Endometrium (tissue), 2 donors: ENCODE measurements at regions not wholly inside any gene's neighbourhood (a gene's known extent, or its start where the extent isn't known, plus 50 kb on each side); places are given as distances from the start of the nearest gene placed in this dataset.

ENCODE experiments used
- FAIRE-seq: peaks from 2 replicates; lab custom pipeline; 2012; peaks lifted over from hg19 to GRCh38; lab: Jason Lieb, UNC
- donor health status: control.
- donor health status: control.

DNA sequence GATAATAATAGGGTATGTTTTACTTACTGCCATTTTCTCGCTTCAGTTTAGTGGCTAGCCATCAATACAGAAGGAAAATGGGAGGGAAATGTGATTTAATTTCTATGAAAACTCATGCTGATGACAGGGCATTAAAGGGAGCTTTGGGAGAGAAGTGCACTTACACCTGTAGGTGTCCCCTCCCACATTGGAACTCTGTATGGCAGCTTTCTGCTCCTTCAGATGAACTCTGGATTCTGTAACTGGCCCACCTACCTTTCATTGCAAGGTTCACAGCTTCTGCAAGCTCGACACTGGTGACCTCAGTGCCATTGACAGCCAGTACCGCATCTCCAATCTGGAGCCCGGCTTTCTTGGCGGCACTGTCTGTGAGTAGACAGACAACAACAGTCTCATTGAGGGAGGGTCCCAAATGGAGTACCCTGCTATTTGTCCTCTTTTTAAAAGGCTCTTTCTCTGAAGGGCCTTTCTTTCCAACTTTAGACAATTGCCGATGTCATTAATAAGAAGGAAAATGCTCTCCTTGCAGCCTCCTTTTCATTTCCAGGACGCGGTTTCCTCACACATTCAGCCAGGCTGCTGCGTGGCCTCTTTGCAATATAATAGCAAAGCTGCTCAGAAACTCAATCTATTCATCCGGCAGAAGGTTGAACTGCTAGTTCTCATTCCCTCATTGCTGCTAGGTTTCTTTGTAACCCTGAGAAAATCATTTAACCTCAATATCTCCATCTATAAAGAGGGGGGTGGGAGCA lies 63.6 kb downstream of the NUDT12 start:
- FAIRE-seq: no peak

DNA sequence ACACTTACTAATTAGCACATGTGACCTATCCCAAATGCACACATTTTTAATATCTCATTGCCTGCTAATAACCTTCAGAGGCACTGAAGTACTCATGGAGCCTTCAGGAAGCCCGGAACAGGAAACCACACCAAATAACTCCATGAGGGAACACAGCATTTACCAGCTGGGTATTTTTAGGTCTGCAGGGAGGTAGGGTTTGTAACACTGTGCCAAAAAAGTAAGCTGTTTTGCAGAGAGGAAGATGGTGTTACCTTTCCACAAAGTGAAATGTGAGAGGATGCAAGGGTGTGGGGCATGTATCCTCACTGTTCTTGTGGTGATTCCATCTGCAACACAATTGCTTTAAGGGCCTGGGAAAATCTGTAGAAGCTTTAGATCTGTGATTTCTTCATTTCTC lies 64.4 kb downstream of the NUDT12 start:
- FAIRE-seq: no peak

DNA sequence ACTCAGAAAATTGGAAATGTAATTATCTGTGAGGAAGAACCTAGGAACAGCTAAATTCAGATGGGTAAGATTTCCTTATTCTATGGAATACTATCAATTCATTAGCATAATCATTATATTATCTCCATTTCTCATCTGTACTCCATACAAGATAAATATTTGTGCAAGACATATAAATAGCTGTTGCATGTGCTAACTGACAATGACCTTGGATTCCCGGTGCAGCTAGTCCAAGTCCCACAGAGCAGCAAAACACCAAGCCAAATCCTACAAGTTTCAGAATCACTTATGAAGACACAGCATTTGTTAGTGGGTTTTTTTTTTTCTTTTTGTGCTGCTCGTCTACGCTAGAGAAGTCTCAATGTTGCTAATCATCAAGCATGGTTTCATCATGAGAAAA lies 64.8 kb downstream of the NUDT12 start:
- no peak for FAIRE-seq

DNA sequence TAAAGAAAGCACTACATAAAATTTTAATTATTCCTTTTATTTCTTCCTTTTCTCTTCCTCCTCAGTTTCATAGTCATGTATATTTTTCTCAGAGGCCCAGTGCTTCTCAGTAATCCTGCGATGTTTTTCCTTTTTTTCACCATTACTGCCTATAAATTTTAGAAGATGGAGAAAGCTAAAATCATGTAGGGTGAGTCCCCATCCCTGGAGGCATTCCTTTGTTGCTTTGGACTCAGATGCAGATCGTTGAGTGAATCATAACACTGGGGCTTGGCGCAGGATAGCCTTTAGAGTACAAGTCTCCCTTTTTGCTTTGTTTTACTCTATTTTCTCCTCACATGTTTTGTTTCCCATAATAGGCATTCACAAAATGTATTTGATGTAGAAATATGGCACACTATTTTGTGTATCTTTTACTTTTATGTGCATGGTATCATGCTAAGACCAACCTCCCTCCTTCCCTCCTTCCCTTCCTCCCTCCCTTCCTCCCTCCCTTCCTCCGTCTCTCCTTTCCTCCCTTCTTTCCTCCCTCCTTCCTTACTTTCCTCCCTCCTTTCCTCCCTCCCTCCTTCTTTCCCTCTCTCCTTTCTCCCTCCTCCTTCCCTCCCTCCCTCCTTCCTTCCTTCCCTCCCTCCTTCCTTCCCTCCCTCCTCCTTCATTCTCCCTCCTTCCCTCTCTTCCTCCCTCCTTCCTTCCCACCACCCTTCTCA lies 72.4 kb downstream of the NUDT12 start:
- no peak for FAIRE-seq

DNA sequence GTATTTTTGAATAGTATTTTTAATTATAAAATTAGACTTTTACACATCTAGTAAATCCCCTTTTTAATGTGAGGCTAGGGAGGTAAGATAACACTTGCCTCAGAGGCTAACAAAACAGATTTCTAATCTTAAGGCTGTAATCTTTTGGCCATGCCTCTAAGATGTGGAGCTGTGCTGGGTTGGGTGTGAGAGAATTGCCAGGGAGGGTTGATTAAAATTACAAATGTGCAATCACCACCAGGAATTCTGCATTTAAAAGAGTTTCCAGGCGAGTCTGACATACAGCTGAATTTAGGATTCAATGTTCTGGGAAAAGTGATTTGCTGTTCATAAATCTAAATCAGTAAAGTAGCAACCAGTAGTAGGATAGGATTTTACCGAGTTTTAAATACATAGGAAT lies 73.3 kb downstream of the NUDT12 start:
- no peak for FAIRE-seq

DNA sequence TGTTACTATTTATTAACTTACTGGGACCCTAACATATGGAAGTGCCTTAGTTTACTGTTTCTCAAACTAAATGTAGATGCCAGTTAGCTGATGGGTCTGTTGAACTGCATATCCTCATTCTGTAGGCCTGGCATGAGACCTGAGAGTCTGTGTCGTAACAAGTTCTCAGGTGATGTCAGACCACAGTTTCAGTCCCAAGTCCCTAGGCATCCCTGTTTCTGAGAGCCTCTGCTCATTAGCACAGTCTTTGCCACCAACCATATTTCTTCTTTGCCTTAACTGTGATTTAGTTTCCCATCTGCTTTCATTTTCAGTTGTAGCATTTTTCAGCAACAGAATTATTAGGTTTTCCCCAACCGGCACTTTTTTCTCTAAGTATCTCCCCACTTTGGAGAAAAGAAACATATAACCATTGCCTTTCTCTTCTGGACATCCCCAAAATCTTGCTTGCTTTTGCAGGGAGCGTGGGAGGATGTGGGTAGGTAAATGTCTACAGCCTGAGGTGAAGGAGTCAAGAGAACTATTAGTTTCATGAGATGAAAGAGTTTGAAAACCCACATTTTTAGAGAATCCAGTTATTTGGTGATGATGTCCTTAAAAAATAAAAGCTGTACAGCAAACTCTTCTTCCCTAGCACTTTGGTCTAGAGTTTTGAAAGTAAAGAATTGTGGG lies 74.6 kb downstream of the NUDT12 start:
- FAIRE-seq: no peak

DNA sequence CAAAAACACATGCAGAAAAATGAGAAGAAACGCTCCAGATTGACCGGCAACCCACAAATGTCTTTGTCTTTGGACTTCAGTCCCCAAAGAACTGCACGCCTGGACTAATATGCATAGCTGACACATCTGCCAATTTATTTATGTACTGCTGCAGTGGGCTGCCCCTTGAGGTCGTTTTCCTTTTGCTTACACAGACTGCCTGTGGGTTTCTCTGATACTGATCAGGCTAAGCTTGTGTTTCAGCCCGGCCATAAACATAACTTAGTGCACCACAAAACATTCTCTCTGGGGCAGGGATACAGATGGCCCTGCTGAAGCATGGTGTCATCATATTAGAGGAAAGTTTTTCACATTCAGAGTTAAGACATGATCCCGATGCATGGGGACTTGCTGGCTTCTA lies 75.4 kb downstream of the NUDT12 start:
- FAIRE-seq: no peak

DNA sequence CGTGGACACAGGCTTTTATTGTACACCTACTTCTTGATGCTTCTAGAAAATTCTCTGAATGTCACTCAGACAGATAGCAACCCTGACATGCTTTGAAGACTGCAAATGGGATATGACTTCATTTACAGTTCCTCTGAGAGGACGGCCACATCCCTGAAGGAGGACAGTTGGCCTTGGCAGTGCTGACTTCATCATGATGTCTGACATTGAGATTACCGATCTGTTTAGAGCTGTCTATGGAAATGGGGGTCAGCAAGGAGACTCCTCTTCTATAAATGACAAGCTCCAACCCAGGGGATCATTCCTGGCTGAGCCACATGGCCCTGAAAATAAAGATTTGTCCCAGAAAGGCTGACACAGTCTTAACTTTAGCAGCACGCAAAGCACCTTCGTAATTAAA lies 75.8 kb downstream of the NUDT12 start:
- no peak for FAIRE-seq

DNA sequence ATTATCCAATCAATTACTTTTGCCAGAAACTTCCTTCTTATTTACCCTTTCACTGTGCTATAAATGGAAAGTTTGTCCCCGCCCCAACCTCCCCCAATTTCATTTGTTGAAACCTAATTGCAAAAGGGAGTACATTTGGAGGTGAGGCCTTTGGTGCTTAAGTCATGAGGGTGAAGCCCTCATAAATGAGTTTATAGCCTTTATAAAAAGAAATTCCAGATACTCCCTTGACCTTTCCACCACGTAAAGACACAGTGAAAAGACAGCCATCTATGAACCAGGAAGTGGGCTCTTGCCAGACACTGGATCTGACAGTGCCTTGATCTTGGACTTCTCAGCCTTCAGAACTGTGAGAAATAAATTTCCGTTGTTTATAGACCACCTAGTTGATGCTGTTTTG lies 82.3 kb downstream of the NUDT12 start:
- FAIRE-seq: no peak

DNA sequence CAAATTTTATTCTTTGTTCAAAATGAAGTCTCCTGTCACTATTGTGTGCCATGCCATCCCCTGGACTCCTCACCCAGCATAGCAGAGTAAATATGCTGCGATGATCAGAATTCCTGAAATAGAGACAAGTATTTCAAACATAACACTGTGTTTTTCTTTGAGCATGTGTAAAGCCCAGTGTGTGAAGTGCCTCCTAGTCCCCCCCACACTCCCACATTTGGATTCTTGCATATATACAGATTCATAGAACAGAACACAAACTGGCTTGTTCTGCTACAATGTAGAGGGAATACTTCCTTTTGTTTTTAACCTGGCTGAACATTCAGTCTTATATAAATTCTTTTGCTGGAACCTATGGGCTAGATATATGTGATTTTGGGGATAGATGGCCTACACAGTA lies 84.9 kb downstream of the NUDT12 start:
- FAIRE-seq: no peak

DNA sequence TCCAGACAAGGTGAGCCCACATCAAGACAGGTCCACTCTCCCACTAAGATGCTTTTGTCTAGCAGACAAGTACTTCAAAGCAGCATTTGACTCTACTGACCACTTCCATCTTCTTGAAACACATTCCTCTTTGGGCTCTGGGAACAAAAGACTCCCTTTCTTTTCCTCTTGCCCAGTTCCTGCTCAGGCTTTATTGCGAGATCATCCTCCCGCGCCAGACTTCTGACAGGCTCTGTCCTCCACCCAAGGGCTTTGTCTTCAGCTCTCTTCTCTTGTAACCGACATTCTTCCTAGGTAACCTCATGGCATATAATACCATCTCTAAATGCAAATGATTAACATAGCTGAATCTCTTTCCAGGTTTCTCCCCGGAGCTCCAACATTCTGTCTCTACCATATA lies 85.8 kb downstream of the NUDT12 start:
- FAIRE-seq: no peak

DNA sequence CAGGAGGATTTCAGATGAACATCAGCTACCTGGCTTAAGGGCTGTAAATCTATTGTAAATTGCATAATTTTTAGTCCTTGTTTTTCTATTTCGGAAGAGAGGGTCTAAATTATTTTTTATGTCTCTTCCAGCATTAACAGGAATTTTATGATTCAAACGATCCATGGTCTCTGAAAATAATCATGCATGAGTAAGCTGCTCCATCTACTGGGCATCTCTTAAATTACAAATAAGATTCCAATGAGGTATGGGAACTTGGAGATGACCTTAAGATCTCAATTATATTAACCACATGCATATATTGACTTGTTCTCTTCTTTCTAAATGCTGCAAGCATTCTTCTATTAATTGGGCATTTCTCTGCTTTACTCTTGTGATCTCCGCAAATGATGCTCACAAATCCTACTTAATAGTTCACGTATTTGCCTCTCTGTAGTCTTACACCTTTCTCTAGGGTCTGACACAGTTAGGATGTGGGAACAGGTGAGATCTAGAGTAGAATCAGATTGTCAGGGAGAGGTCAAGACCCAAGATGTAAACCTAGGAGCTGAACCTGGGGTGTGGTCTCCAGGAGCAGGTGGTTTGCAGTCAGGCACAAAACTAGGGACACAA lies 86.9 kb downstream of the NUDT12 start:
- peak; percentile 92 for FAIRE-seq

DNA sequence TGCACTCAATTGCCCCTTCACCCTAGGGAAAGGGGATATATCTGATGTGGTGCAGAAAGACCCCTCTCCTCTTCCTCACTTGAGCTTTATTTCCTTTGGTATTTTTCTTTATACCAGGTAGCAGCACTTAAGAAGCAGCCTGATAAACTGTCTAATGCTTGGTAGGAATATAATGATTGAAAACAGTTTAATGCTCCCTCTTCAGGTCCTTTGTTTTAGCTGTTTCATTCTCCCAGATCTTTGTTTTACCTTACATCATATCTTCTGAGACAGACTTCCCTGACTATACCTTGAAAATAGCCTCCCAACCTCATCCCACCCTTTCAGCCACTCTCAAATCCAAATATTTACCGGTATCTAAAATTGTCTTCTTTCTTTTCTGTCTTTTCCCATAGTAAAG lies 87.9 kb downstream of the NUDT12 start:
- FAIRE-seq: no peak

DNA sequence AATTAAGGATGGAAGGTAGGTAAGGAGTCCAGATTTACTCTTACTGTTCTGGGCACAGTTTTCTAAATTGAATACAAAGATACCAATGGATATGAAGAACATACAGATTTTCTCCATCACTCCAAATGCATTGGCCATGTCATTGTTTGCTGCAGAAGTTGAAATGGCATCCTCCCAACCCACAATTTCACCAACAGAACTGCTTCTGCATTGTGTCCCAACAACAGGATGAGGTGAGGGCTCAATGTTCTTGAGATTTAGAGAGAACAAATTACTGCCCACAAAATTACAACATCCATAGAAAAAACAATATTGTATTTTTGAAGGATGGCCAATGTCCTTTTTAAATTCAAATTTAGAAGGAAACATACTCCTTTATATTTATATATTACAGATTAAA lies 88.9 kb downstream of the NUDT12 start:
- FAIRE-seq: no peak

DNA sequence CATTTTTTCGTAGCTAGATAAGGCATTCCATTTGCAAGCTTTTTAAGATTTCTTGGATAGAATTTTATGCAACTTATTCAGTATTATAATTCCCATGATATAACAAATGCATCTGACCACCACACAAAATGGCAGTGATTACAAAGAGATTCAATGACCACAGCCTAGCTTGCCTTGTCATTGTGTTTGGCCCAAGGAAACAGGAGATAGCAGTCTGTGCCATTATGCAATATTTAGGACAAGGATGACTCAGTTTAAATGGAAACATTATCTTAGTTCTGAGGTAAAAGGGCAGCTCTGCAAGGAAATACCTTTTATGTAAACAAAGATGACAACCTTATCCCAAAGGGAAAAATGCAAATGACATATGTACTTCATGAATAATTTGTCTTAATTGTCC lies 89.8 kb downstream of the NUDT12 start:
- no peak for FAIRE-seq

DNA sequence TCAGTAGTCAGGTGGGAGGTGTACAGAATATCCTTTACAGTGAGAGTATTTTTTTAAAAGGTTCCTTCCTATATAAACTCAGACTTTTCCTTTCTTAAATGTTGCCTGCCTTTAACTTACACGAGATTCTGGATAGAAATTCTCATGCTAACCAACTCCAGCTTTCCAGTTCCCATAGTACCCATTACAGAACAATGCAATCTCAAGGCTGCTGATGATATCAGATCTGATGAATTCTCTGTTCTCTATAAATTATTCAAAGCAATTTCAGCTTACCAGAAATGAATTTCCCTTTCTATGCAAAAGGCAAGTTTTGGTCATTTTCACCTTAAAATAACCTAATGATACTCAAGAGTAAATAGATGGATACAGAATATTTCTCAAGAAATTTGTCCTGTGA lies 90.3 kb downstream of the NUDT12 start:
- FAIRE-seq: no peak

DNA sequence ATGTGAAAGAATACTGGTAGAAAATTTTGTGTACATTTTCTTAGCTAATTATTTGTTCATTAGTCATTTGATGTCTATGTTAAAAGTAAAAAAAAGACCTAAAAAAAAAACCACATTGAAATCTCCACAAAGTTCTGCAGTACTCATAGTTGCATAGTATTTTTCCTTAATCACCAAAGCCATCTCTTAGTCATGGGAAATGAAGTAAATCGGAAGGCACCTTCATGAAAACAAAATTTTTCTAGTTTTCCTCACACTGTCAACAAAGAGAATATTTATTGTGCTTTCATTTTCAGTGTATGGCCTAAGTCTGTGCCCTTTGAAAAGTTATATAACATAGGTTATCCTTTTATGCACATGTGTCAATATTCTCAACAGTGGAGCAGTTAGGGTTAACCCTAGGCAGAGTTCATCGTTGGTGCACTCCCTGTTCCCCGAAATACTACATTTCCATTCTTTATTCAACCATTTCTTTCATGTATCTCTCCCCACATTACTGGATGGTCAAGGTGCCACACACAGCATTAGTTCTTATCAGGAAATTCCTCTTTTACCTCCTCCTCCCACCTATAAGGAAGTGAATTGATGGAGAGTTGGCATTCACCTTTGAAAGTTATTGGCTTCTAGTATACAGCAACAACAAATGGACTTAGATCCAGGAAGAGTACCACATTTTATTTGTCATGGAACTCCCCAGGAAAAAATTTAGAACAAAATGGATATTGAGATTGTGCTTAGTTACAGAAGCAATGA lies 93.1 kb downstream of the NUDT12 start:
- no peak for FAIRE-seq

DNA sequence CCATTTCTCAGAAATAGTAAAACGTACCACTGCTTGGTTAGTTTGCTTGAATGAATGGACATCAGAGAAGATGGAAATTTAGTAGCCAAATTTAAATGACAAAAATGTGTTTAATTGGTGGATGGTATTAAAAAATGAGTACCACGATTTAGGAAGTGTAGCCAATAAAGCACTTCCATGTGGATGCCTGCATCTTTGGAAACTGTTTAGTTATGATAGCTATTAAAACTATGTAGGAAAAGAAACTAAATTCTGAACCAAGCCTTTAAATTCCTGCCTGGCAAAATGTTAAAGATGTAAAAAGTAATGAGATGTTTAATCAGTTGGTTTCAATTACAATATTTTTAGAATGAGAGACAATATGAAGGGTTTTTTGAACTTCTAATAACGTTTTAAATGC lies 94.8 kb downstream of the NUDT12 start:
- peak; percentile 15 for FAIRE-seq

DNA sequence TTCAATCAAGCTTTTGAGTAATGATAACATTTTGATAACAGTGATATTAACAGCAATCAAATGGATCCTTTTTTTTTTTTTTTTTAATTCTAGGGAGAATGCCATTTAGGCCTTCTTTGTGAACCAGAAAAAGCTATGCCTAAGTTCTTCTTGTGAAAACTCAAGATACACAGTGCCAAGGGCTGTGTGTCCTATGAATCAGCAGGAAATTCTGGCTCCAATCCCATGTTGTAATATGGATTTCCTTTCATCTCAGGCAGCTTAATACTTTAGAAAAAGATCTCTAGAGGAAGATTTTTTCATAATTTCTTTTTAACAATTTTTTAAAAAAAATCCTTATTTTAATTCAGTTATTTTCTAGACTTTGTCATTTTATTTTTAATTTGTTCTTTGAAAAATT lies 96.1 kb downstream of the NUDT12 start:
- FAIRE-seq: peak; percentile 21

DNA sequence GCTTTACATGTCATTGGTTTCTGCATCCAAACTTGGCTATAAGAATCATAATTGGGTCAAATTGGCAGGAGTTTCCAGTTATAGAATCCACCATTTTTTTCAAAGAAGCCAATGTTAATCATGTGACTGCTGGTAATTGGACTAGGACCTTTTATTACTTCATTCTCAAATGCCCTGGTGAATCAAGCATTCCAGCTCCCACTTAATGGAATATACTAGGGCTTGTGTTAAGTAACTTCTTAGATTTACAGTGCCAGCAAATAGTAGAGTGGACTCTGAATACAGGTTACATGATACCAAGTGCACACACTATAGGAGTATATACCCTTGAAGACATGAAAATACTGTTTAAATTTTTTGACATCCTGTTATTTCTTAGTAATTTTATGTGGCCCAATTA lies 96.7 kb downstream of the NUDT12 start:
- FAIRE-seq: no peak

DNA sequence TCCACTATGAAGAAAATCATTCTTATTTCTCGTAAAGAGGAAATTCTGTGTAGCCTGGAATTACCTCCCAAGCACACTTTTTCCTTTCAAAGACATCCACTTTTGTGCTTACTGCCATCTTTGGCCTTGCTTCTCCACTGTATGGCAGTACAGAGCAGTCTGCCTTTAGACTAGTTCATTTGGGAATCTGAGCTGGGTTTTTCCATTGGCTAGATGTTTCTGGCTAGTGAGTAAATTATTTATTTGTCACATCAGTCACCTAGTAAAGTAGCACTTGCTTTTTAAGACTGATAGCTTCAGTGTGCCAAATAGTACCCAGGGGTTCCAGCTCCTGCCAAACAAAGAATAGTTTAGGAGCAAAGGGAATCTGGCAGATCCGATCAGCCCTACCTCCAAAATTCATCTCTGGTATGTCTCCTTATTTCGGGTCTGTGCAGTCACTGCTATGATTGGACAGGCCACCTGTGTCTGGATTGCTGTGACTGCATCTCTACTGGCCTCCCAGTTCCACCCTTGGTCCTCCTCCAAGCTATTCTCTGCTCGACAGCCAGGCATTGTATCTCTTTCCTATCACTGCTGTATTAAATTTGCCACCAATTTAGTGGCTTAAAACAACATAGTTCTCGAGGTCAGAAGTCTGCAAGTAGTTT lies 97.6 kb downstream of the NUDT12 start:
- no peak for FAIRE-seq

DNA sequence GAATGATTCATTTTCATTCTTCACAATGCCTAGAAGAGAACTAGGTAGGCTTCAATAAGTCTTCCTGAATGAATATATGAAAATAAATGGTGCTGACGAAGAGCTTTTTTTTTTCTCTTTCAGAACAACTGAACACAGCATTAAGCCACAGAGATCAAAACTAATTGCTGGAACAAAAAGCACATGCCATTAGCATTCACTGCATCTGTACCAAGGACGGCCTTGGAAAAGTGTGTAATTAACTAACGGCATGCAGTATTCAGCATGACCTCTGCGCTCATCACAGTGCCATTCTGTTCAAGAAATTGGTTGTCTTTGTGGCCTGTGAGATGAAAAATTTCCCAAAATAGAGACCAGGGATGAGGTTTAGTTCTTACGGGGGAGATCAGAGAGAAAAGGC lies 99.3 kb downstream of the NUDT12 start:
- no peak for FAIRE-seq
